ENCODE measurements at regions not wholly inside any gene's neighbourhood (a gene's known extent, or its start where the extent isn't known, plus 50 kb on each side); places are given as distances from the start of the nearest gene placed in this dataset.

DNA sequence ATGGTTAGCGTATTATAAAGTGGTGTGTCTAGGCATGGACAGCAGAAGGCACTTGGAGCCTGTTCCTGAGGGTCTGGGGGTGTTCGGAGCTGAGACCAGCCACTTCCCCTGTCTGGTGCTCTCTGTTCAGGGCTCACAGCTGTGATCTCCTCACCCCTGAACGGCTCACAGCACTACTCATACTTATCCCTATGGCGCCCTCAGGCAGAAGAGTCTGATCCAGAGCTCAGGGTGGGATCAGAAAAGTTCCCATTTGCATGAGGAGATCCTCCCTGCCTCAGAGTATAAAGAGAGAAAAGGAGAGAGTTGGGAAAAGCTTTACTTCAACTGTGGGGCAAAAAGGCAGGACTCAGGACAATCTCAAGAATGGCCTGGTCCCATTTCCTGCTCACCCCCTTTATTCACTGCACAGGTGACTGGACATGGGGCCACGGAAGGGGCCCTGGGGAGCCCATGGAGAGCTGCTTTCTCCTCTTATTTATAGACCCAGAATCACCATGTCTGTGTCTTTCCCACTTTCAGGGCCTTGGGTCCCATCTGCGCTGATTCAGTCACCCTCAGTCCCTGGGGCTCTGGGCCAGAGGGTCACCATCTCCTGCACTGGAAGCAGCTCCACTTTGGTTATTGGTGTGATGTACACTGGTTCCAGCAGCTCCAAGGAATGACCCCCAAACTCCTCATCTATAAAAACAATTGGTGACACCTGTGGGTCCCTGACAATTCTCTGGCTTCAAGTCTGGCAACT is 97.0 kb upstream of the TOP3B start:
- no peak overlapping the region for H3K27ac Mint-ChIP-seq (ENCODE audit: low read depth)
- H3K27me3 Mint-ChIP-seq: peaks cover 77% of the 10 kb centered on the region
- peaks cover 4% of the 10 kb centered on the region for H3K36me3 Mint-ChIP-seq (ENCODE audit: insufficient read depth)

DNA sequence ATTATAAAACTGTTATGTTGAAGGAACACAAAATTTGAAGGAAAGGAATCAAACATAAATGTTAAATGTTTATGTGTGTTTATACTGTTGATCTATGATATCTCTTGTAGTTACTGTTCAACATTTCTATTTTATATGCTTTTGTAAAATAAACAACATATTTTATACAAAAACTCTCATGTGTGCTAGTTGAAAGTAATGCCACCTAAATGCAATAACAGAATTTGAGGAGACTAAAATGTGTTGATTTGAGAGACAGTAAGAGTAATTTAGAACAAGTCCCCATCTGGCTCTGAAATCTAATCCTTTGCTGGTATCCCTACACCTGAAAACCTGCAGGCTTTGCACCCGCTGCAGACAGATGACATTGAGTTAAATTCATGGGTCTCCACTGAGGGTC is 95.7 kb upstream of the TOP3B start:
- Mint-ChIP-seq H3K9me3 (no peaks in the 10 kb centered on the region), H3K4me1 (no peaks in the 10 kb centered on the region), H3K4me3 (no peak overlapping the region), H3K36me3 (ENCODE audit: insufficient read depth) (peaks cover 4% of the 10 kb centered on the region), H3K27ac (ENCODE audit: low read depth) (no peak overlapping the region), H3K27me3 (peaks cover 74% of the 10 kb centered on the region)
- DNase-seq (ENCODE audit: low spot score in 2 of 2): no peak
- no peak for ATAC-seq (replicated peaks; ENCODE audit: extremely low read depth, poor library complexity, severe bottlenecking)

More for the DNA sequence above, 97.0 kb upstream of the TOP3B start:
- ATAC-seq (replicated peaks; ENCODE audit: extremely low read depth, poor library complexity, severe bottlenecking): no peak
- no peaks in the 10 kb centered on the region for H3K9me3 Mint-ChIP-seq
- H3K4me3 Mint-ChIP-seq: no peak overlapping the region
- DNase-seq (ENCODE audit: low spot score in 2 of 2): no peak
- no peaks in the 10 kb centered on the region for H3K4me1 Mint-ChIP-seq

DNA sequence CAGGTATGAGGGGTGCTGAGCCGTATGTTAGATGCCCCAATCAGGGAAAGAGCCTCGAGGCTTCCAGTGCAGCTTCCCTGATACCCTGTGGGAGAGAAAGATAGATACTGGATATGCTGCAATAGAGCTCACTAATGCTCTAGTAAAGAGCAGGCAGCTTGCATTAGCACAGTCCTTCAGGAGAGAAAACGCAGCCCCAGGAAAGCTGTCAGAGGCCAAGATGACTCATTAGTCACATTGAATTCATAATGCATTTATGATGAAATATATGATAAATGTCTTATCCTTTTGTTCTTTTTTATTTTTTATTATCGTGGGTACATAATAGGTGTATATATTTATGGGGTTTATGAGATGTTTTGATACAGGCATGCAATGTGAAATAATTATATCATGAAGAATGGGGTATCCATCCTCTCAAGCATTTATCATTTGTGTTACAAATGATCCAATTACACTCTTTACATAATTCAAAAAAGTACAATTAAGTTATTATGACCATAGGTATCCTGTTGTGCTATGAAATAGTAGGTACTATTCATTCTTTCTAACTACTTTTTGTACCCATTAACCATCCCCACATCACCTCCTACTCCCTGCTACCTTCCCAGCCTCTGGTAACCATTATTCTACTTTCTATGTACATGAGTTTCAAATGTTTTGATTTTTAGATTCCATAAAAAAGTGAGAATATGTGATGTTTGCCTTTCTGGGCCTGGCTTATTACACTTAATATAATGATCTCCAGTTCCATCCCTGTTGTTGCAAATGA is 94.5 kb upstream of the TOP3B start:
- no peak for ATAC-seq (replicated peaks; ENCODE audit: extremely low read depth, poor library complexity, severe bottlenecking)

DNA sequence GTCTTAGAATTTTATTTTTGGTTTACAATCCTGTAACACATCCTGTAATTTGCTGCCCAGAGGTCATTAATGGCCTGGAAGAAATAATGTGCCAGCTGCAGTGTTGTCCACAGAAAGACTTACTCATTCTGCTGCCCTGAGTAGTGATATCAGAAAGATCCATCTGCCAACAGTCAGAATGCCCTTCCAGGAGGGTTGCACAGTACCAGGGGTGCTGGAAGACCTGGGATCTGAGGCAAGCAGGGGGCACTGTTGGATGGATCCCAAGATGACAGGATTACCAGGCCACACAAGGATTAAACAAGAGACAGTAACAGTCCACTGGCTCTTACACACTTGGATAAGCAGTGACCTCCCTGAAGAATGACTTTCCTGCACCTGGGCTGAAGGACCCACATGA is 93.8 kb upstream of the TOP3B start:
- ATAC-seq (replicated peaks; ENCODE audit: extremely low read depth, poor library complexity, severe bottlenecking) (no peak), DNase-seq (ENCODE audit: low spot score in 2 of 2) (no peak)
- H3K27me3 Mint-ChIP-seq: peaks cover 55% of the 10 kb centered on the region
- peaks cover 2% of the 10 kb centered on the region for H3K36me3 Mint-ChIP-seq (ENCODE audit: insufficient read depth)
- H3K4me1 Mint-ChIP-seq: no peaks in the 10 kb centered on the region
- H3K27ac Mint-ChIP-seq (ENCODE audit: low read depth): no peak overlapping the region
- no peaks in the 10 kb centered on the region for H3K9me3 Mint-ChIP-seq
- H3K4me3 Mint-ChIP-seq: no peak overlapping the region

More for the DNA sequence above, 94.5 kb upstream of the TOP3B start:
- Mint-ChIP-seq H3K27me3 (peaks cover 63% of the 10 kb centered on the region), H3K4me1 (no peaks in the 10 kb centered on the region), H3K9me3 (no peaks in the 10 kb centered on the region), H3K27ac (ENCODE audit: low read depth) (no peak overlapping the region), H3K4me3 (no peak overlapping the region), H3K36me3 (ENCODE audit: insufficient read depth) (peaks cover 2% of the 10 kb centered on the region)
- no peak for DNase-seq (ENCODE audit: low spot score in 2 of 2)

DNA sequence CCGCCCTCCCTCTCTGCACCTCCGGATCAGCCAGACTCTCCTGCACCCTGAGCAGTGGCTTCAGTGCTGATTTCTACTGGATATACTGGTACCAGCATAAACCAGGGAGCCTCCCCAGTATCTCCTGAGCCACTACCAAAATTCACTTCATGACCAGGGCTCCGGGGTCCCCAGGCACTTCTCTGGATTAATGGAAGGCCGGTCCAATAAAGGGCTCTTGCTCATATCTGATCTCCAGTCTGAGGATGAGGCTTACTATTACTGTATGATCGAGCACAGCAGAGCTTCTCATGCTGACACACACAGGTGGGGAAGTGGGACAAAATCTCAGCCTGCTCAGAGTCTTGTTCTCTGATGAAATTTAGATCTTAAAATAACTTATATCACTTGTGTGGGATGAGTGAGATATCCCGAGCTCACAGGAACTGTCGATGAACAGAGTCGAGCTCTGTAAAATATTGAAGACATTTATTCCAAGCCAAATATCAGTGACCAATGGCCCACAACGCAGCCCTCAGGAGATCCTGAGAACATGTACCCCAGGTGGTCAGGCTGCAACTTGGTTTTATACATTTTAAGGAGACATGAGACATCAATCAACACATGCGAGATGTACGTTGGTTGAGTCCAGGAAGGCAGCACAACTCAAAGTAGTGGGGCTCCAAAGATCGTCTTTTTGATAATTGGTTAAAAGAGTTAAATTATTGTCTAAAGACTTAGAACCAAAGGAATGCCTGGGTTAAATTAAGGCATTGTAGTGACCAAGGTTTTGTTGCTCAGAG is 93.0 kb upstream of the TOP3B start:
- peaks cover 47% of the 10 kb centered on the region for H3K27me3 Mint-ChIP-seq
- no peak overlapping the region for H3K27ac Mint-ChIP-seq (ENCODE audit: low read depth)
- ATAC-seq (replicated peaks; ENCODE audit: extremely low read depth, poor library complexity, severe bottlenecking): no peak
- H3K4me1 Mint-ChIP-seq: no peaks in the 10 kb centered on the region
- no peak for DNase-seq (ENCODE audit: low spot score in 2 of 2)
- no peaks in the 10 kb centered on the region for H3K9me3 Mint-ChIP-seq
- H3K4me3 Mint-ChIP-seq: no peak overlapping the region
- H3K36me3 Mint-ChIP-seq (ENCODE audit: insufficient read depth): peaks cover 2% of the 10 kb centered on the region

DNA sequence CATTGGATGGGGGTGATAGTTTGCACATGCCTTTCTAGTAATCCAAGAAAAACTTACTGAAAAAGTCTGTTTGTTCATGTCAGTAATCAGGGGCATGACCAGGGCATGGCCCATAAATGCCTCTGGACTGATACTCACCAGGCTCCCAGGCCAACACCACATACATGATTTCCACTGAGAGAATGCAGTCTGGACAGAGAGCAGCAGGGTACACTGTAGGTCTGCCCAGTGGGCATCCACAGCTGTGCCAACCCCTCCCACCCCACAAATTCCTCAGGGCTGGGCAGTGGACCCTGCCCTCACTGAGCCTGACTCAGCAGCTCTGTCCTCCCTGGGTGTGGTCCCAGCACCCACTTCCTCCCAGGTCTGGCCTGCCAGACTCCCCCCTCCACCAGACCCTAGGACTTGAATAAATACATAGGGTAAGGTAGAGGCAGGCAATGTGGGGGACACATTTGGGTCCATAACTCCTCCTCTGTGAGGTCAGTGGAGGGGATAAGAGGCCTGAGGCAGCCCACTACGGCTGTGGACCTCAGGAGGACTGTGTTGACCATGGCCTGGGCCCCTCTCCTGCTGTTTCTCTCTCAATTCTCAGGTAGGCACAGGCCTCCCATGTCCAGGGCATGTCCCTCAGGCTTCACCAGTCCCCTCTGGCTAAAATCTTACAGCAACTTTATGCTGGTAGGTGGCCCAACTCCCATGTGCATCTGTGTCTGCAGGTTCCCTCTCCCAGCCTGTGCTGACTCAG is 92.2 kb upstream of the TOP3B start:
- ATAC-seq (replicated peaks; ENCODE audit: extremely low read depth, poor library complexity, severe bottlenecking) (no peak), DNase-seq (ENCODE audit: low spot score in 2 of 2) (no peak)
- no peak overlapping the region for H3K27ac Mint-ChIP-seq (ENCODE audit: low read depth)
- peaks cover 2% of the 10 kb centered on the region for H3K36me3 Mint-ChIP-seq (ENCODE audit: insufficient read depth)
- peaks cover 40% of the 10 kb centered on the region for H3K27me3 Mint-ChIP-seq
- no peaks in the 10 kb centered on the region for H3K4me1 Mint-ChIP-seq
- no peak overlapping the region for H3K4me3 Mint-ChIP-seq
- no peaks in the 10 kb centered on the region for H3K9me3 Mint-ChIP-seq

DNA sequence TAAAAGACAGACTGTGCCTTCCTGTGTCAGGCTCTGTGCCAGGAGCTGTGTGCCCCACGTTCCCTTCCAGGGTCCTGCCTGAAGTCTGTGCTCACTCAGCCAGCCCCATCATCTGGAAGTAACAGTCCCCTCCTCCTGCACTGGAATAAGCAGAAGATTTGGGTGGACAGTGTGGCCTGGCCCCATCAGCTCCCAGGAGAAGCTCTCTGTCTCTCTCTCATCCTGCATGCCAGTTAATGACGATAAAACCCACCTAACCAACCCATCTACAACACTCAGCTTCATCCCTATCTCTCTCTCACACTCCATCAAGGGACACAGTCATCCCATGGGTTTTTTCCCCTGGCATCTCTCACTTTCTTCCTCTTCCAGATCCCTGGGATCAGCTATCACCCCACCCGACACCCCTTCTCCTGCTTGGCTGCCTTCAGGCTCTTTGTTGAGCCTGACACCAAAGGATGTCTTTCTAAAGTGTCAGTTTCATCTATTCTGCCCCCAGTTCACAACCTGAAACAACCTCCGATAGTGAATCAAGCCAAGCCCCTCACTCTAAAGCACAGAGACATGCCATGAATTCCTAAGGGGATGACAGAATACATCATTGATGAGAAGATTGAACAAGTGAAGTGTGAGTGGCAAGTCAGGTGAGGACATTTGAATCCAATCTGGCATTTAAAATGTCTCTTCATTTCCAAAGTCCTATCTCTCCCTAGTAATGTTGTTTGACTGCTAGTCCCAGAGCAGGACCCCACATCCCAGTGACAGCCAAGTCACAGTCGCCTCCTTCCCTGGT is 91.4 kb upstream of the TOP3B start:
- Mint-ChIP-seq H3K9me3 (no peaks in the 10 kb centered on the region), H3K27me3 (peaks cover 40% of the 10 kb centered on the region), H3K4me1 (no peaks in the 10 kb centered on the region), H3K4me3 (no peak overlapping the region), H3K27ac (ENCODE audit: low read depth) (no peak overlapping the region), H3K36me3 (ENCODE audit: insufficient read depth) (peaks cover 2% of the 10 kb centered on the region)
- DNase-seq (ENCODE audit: low spot score in 2 of 2): no peak
- no peak for ATAC-seq (replicated peaks; ENCODE audit: extremely low read depth, poor library complexity, severe bottlenecking)

DNA sequence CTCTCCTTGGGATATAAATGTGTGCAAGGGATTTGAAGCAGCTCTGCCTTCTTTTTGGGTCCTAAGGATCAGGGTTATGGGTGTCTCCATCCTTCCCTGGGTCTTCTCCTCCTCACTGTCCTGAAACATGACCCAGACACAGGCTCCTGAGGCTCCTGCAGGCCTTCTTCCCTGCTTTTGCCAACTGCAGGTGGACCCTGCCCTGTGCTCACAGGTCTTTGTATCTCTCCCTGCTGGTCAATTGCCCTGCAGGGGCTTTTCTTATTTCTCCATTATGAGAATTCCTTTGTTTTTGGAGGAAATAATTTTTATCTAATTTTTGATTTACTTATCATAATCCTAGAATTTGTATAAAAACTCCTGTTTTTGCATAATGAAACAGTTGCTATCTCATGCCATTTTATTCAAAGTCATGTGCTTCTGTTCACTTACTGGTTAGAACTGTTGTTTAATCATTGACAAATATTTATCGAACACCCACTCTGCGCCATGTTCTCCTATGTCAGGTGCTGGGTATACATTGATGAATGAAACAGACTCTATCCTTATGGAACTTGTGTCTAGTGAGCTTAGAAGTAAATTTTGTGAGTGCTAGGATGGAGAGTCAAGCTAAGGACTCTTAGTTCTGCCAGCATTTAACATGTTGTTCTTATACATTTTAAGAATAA is 89.7 kb upstream of the TOP3B start:
- H3K4me3 Mint-ChIP-seq: no peak overlapping the region
- H3K36me3 Mint-ChIP-seq (ENCODE audit: insufficient read depth): peaks cover 2% of the 10 kb centered on the region
- no peaks in the 10 kb centered on the region for H3K9me3 Mint-ChIP-seq
- no peaks in the 10 kb centered on the region for H3K4me1 Mint-ChIP-seq
- ATAC-seq (replicated peaks; ENCODE audit: extremely low read depth, poor library complexity, severe bottlenecking) (no peak), DNase-seq (ENCODE audit: low spot score in 2 of 2) (no peak)
- no peak overlapping the region for H3K27ac Mint-ChIP-seq (ENCODE audit: low read depth)
- H3K27me3 Mint-ChIP-seq: peaks cover 34% of the 10 kb centered on the region

DNA sequence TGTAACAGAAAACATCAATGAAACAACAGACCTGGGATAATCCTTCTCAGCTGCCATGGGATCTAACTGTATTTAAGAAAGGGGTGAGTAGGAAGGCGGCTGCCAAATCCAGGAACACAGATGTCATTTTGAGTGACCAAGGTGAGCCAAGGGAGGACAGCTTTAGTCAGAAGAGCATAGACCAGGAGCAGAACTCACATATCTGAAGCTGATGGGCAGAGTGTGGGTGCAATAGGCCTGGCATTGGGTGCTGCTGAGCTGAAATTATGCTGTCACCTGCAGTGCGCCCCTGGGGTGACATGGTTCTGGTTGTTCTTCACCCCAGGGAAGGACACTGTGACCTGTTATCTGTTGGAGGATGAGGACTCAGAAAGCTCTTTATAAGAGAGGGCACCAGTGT is 88.9 kb upstream of the TOP3B start:
- H3K4me3 Mint-ChIP-seq: no peak overlapping the region
- no peaks in the 10 kb centered on the region for H3K9me3 Mint-ChIP-seq
- no peak for ATAC-seq (replicated peaks; ENCODE audit: extremely low read depth, poor library complexity, severe bottlenecking)
- H3K27ac Mint-ChIP-seq (ENCODE audit: low read depth): no peak overlapping the region
- H3K4me1 Mint-ChIP-seq: no peaks in the 10 kb centered on the region
- no peak for DNase-seq (ENCODE audit: low spot score in 2 of 2)
- peaks cover 2% of the 10 kb centered on the region for H3K36me3 Mint-ChIP-seq (ENCODE audit: insufficient read depth)
- peaks cover 26% of the 10 kb centered on the region for H3K27me3 Mint-ChIP-seq

DNA sequence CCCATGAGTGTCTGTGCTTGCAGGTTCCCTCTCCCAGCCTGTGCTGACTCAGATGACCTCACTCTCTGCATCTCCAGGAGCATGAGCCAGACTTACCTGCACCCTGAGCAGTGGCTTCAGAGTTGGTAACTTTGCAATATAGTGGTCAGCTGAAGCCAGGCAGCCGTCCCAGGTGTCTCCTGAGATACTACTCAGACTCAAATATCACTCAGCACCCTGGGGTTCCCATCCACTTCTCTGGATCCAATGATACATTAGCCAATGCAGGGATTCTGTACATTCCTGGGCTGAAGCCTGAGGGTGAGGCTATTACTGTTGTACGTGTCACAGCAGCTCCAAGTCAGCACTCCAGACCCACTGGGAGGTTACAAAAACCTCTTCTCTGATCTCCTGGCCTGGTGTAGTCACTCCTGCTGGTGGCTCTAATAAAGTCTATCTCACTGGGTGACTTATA is 87.8 kb upstream of the TOP3B start:
- Mint-ChIP-seq H3K4me3 (no peak overlapping the region), H3K27ac (ENCODE audit: low read depth) (no peak overlapping the region), H3K36me3 (ENCODE audit: insufficient read depth) (peaks cover 2% of the 10 kb centered on the region), H3K9me3 (no peaks in the 10 kb centered on the region), H3K4me1 (no peaks in the 10 kb centered on the region), H3K27me3 (peaks cover 20% of the 10 kb centered on the region)
- ATAC-seq (replicated peaks; ENCODE audit: extremely low read depth, poor library complexity, severe bottlenecking) (no peak), DNase-seq (ENCODE audit: low spot score in 2 of 2) (no peak)

Data from central memory CD8-positive, alpha-beta T cell (primary cell).